GM19397 (cell line): ENCODE measurements at regions not wholly inside any gene's neighbourhood (a gene's known extent, or its start where the extent isn't known, plus 50 kb on each side); places are given as distances from the start of the nearest gene placed in this dataset.

Experiments
- ATAC-seq: cut with Tn5 transposase; IDR thresholded peaks from one replicate; pipeline ENCODE4 v1.9.1; 2021; ENCODE audit warnings: mild to moderate bottlenecking, moderate library complexity; ENCODE audit not compliant: unreplicated experiment

DNA sequence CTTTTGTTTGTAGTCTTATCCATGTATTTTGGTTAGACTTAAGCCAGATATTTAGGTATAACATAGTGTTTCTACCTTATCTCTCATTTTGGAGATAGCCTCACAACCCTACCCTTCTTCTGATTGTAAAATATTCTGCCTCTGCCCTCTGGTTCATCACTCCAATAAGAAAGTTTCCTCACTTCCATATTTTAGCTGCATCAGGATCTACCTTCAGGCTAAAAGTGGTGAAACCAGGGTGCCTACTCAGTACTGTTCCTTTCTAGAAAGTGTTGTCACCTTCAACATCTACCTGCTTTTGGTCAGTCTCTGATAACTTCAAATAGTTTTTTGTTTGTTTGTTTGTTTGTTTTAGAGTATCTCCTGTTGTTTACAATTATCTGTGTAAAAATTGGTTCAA, 294.6 kb downstream of the ANXA1 start:
- no peak for ATAC-seq

DNA sequence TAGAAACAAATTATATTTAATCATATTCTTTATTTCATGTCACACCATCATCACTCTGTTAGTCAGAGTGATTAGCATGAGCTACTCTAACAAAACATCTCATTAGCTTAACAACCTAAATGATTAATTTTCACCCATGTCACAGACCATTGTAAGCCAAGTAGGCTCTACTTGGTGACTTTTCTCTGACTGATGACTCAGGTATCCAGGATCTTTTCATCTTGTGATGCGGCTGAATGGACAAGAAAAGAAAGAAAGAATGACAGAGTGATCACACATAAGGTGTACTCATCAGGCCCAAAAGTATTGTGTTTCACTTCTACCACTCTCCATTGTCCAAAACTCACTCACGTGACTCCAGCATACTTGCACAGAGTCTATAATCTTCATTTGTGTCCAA, 299.3 kb downstream of the ANXA1 start:
- no peak for ATAC-seq

DNA sequence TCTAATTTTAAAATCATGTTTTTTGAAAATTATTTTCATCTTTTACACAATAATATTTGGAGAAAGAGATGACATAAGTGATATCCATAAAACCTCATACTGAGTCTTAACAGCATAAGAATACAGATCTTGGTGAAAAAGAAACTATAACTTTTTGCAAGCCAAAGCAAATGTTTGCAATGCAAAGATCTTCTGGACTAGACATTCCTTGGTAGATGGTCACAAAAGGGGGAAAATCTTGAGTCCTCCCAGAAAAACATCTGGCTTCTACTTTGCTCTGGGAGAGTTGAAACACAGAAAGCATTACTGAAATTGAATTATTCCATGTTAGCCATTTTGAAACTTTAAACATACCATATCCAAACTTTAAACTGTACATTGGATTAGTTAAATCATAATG, 308.2 kb downstream of the ANXA1 start:
- ATAC-seq = no peak

DNA sequence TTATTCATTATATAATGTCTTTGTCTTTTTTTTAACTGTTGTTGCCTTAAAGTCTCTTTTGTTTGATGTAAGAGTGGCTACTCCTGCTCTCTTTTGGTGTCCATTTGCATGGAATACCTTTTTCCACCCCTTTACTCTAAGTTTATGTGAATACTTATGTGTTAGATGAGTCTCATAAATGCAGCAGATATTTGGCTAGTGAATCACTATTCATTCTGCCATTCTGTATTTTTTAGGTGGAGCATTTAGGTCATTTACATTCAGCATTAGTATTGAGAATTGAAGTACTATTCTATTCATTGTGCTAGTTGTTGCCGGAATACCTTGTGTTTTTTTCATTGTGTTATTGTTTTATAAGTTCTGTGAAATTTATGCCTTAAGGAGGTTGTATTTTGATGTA, 317.1 kb downstream of the ANXA1 start:
- no peak for ATAC-seq

DNA sequence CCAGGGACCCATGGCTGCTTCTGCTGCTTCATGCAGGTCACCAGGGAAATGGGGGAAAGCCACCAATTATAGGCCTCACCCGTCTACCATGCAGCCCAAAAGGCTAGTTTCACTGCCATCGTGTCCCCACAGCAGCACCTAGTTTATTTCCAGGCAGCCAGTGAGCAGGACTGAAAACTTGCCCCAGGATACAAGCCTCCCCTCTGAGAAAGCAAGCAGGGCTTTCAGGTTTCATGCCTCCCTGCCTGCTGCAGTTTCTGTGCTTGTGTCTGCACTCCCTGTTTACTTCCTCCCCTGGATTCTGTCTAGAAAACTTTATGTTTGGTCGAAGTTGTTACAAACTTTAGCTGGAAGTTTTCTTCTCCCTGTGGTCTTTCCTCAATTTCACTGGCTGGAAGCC, 319.1 kb downstream of the ANXA1 start:
- ATAC-seq = no peak

DNA sequence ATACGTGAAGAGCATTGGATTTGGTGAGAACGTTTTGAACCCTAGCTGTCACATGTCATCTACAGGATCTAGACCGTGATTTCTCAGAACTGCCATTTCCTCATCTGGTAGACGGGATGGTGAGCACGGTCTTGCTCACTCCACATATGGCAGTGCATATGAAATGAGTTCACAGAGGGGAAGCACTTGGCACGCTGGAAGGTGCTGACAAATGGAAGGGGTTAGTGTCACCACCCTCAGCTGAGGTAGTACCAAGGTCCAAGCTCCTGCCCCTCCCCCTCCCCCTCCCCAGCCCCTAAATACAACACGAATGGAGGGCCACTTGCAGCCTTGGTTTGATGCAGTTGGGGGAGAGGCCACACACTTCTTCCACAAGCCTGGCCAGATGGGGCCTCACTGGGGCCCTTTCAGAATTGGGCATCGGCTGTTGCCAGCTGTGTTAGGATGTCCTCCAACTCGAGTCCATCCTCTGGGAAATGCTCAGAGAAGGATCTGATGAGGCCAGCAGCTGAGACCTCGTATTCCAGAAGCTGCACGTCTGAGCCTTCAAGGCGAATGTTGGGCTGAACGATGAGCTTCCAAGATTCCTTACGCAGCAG, 322.4 kb downstream of the ANXA1 start:
- ATAC-seq = no peak

DNA sequence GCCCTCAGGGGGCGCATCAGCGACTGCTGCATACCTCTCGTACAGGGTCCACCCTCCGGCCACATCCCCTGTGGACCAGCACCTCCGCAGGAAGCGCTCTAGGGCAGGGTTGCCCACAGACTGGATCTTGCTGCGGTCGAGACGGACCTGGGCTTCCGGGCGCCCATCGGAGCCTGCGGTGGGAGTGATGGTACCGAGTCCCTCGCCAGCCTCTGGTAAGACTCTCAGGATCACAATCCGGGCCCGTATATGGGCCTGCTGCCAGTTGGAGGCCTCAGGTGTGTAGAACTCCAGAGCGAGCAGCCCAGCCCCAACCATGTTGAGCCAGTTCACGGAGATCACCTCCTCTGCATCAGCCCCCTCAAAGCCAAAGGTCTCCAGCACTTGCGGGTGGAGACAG, 323.0 kb downstream of the ANXA1 start:
- ATAC-seq = no peak

DNA sequence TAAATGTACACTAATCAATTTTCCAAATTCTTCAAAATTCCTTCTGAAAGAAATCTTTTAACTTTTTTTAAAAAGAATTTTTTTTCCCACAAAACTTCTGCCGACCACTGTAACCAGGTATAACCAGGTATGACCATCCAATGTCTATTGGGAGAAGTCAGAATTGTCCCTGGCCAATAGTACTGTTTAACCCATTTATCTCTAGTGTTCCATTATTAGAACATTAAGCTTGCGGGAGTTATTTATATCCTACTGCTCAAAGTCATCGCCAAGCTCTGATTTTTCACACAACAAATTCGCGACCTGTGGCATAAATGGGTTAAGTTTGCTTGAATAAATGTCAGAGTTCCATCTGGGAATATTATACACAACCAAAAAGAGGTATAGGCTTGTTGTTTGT, 343.2 kb downstream of the ANXA1 start:
- no peak for ATAC-seq

DNA sequence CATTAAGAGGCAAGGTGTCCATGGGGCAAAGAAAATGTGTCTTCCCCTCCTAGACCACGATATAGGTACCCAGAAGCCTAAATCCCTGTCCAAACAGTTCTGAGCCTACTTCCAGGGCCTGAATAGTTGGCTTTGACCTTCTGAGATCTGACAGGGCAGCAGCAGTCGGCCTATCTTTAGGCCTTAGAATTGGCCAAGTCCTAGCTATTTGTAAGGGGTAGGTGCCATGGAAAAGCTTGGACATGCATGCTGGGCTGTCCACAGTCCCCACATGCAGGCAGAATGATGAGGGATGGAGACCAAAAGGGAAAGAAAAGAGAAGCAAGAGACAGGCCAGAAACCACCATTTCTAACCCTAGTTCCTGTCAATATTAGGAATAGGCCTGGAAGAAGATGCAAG, 346.1 kb downstream of the ANXA1 start:
- no peak for ATAC-seq

DNA sequence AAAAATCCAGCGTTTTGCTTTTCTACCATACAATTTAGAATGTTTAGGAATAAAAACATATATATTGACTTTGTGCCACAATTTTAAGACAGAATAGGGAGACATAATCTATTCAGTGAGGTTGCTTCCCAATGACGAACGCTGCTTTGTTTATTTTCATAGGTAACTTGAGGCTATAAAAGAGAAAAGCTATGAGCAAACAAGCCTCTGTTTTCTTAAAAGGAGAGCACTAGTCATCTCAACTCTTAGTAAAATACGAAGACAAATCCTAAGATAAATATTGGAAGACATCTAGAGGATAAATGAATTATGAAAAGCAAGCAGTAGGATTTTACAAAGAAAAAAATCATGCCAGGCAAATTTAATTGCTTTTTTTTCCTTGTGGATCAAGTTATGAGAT, 363.6 kb downstream of the ANXA1 start:
- ATAC-seq = no peak

- ATAC-seq = no peak
Measured at GRCh38 chr9:73523391-73523790, 371.7 kb downstream of the ANXA1 start.

- no peak for ATAC-seq
Measured at GRCh38 chr9:73525350-73525749, 373.7 kb downstream of the ANXA1 start.

DNA sequence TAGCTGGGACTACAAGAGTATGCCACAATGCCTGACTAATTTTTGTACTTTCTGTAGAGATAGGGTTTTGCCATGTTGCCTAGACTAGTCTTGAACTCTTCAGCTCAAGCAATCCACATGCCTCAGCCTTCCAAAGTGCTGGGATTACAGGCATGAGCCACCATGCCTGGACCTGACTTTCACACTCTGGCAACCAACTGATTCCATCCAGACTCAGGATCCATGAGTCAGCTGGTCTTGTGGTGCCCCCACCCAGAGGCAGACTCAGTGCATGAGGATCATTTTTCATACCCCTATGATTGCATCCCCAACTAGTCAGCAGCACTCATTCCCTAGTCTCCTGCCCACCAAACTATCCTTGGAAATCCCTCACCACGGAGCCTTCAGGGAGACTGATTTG, 375.9 kb downstream of the ANXA1 start:
- ATAC-seq = no peak

- ATAC-seq = no peak
Measured at GRCh38 chr9:73528926-73529325, 377.3 kb downstream of the ANXA1 start.

DNA sequence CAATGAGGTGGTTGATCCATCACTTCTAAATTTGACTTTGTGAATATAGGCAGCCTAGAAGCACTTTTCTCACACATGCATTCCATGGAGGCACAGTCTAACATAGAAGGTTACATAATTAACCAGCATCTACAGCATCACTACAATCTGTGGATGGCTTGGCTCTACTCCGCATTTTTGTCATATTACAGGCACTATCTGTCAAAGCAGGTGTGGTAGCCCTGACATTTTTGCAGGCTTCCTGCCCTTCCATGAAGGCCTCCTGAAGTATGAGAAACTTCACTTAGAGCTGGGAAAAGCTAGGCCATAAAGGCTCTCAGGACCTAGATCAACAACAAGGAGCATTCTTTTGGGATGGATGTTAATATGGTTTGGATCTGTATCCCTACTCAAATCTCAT, 378.0 kb downstream of the ANXA1 start:
- ATAC-seq = no peak

GRCh38 chr9:73531051-73531532, 379.4 kb downstream of the ANXA1 start:
- no peak for ATAC-seq

DNA sequence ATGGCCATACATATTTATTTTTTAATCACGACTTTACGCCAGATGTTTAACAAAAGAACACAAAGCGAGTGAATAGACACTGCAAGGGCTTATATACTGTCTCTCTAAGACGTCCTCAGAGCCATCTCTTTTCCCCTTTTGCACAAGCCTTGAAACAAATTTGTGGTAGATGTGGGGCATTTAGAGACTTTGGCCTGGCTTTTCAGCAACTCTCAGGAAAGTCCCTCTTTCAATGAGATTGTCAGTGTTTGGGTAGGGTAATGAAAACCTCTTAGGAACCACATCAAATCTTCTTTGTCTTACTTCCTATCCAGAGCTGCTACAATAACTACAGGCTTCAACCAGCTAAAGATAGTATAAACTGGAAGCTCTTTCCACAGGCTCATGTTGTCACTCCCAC, 380.0 kb downstream of the ANXA1 start:
- peak; percentile 65 for ATAC-seq

GRCh38 chr9:73532985-73533384, 381.3 kb downstream of the ANXA1 start:
- ATAC-seq = no peak

DNA sequence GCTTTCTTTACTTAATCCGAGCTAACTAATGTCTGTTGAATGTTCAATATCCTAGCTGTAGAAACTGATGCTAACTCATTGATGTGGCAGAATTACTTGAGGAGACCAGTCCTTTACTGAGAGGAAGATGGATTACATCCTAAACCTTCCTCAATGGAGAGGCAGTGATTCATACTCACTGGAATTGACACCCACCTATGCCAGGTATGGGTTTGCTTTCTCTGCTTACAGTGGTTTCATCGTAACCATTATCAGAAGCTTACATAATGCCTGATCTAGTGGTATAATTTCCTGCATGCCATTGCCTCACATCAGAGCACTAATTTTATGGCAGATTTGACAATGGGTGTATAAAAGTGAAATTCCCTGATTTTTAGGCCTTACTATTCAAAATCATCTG, 384.7 kb downstream of the ANXA1 start:
- ATAC-seq = no peak

DNA sequence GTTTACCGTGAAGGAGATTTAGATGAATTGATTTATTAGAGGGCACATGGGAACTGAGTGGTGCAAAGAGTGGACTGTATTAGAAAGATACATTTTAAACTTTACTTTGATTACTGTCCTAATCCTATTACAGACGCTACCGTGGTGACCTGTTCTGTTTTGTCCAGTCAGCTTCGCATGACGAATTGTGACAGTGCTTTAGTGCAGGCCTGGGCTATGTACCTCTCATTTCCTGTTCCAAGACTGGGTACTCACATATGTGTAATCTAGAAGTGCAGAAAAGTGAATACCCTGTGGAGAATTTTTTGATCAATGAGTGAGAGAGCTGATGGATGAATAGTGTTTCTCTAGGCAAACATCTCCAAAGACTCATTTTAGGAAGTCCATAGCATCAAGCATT, 385.9 kb downstream of the ANXA1 start:
- no peak for ATAC-seq

- ATAC-seq = no peak
Measured at GRCh38 chr9:73539881-73540390, 388.3 kb downstream of the ANXA1 start.

DNA sequence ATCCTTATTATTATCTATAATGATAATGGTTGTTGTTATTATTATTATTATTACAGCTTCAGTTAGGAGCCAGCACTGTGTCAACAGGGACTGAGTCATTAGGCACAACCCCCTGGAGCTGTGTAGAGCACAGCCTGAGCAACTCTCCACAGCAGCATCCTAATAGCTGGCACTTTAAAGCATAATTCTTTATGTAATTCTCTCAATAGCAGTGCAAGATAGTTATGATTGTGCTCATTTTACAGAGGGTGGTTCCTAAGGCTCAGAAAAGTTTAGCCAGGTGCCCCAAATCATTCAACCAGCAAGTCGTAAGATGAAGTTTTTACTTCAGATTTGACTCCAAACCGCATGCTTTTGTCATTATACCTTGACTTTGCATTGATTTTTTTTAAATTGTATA, 390.3 kb downstream of the ANXA1 start:
- no peak for ATAC-seq

DNA sequence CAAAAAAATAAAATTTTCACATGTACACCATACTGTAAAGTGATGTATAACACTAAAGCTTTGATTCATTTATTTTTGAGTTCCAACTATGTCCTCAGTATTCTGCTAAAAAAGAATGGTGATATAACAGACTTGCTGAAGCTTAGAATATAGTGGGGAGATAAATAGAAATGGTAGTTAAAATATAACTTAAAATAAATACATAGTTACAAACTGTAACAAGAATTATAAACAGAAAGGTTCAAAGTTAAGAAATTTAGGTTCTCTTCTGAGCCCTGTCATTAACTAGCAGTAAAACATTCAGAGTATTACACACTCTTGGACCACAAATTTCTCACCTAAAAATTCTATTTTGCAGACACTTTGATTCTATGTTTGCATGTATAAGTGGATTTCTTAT, 392.1 kb downstream of the ANXA1 start:
- ATAC-seq = no peak
